Breast epithelium (tissue), 3 donors: ENCODE measurements at regions not wholly inside any gene's neighbourhood (a gene's known extent, or its start where the extent isn't known, plus 50 kb on each side); places are given as distances from the start of the nearest gene placed in this dataset.

ENCODE experiments used
- POLR2AphosphoS5 ChIP-seq, 3 donors: sonication (generic); formaldehyde crosslinking; IDR thresholded peaks; one replicate each; pipeline ENCODE4 v1.6.1; 2017; ENCODE audit warnings: antibody characterized with exemption in 3 of 3
- TF ChIP-seq, protein P1 (sequence below), 3 donors: fragments of 450-650 bp; IDR thresholded peaks; one replicate each; pipeline ENCODE4 v1.5.1; 2016 to 2017; ENCODE audit warnings: antibody characterized with exemption in 3 of 3, mild to moderate bottlenecking in 3 of 3, moderate library complexity in 3 of 3

GRCh38 chr13:109394311-109394988, 391.9 kb downstream of the IRS2 start:
- TF ChIP-seq, protein P1, sequence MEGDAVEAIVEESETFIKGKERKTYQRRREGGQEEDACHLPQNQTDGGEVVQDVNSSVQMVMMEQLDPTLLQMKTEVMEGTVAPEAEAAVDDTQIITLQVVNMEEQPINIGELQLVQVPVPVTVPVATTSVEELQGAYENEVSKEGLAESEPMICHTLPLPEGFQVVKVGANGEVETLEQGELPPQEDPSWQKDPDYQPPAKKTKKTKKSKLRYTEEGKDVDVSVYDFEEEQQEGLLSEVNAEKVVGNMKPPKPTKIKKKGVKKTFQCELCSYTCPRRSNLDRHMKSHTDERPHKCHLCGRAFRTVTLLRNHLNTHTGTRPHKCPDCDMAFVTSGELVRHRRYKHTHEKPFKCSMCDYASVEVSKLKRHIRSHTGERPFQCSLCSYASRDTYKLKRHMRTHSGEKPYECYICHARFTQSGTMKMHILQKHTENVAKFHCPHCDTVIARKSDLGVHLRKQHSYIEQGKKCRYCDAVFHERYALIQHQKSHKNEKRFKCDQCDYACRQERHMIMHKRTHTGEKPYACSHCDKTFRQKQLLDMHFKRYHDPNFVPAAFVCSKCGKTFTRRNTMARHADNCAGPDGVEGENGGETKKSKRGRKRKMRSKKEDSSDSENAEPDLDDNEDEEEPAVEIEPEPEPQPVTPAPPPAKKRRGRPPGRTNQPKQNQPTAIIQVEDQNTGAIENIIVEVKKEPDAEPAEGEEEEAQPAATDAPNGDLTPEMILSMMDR (IDR thresholded peaks at IDR 0.05): no peak
- TF ChIP-seq POLR2AphosphoS5 (IDR thresholded peaks at IDR 0.05): no peak
